ENCODE measurements at regions not wholly inside any gene's neighbourhood (a gene's known extent, or its start where the extent isn't known, plus 50 kb on each side); places are given as distances from the start of the nearest gene placed in this dataset.

DNA sequence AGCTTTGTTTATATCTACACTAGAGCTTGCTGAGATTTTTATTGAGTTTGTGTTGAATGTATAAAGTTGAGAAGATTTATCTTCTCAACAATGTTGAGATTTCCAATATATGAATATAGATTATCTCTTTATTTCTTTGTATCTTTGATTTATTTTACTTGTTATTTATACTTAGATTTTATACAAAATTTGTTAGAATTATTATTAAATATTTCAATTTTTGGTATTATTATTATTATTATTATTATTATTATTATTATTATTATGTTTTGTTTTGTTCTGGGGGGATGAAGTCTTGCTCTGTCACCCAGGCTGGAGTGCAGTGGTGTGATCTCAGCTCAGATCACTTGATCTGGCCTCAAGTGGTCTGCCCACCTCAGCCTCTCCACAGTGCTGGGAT is 322.5 kb downstream of the PPARGC1A start:
- TF ChIP-seq, protein P1, sequence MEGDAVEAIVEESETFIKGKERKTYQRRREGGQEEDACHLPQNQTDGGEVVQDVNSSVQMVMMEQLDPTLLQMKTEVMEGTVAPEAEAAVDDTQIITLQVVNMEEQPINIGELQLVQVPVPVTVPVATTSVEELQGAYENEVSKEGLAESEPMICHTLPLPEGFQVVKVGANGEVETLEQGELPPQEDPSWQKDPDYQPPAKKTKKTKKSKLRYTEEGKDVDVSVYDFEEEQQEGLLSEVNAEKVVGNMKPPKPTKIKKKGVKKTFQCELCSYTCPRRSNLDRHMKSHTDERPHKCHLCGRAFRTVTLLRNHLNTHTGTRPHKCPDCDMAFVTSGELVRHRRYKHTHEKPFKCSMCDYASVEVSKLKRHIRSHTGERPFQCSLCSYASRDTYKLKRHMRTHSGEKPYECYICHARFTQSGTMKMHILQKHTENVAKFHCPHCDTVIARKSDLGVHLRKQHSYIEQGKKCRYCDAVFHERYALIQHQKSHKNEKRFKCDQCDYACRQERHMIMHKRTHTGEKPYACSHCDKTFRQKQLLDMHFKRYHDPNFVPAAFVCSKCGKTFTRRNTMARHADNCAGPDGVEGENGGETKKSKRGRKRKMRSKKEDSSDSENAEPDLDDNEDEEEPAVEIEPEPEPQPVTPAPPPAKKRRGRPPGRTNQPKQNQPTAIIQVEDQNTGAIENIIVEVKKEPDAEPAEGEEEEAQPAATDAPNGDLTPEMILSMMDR (IDR thresholded peaks at IDR 0.05) = no peak
- no peak for TF ChIP-seq POLR2A (IDR thresholded peaks at IDR 0.05)

All from uterus (tissue), 2 donors.